HG02852 (cell line): ENCODE measurements at regions not wholly inside any gene's neighbourhood (a gene's known extent, or its start where the extent isn't known, plus 50 kb on each side); places are given as distances from the start of the nearest gene placed in this dataset.
"Not testable (repeated sequence)": the region's sequence is repeated elsewhere in the genome, so short reads cannot be mapped to it uniquely, and the experiment has no call there.

Experiments
- ATAC-seq: cut with Tn5 transposase; IDR thresholded peaks from one replicate; pipeline ENCODE4 v1.9.1; 2021; ENCODE audit warnings: mild to moderate bottlenecking, moderate library complexity; ENCODE audit not compliant: unreplicated experiment

GRCh38 chr4:149983931-149984330 is 94.3 kb upstream of the DCLK2 start:
- no peak for ATAC-seq

DNA sequence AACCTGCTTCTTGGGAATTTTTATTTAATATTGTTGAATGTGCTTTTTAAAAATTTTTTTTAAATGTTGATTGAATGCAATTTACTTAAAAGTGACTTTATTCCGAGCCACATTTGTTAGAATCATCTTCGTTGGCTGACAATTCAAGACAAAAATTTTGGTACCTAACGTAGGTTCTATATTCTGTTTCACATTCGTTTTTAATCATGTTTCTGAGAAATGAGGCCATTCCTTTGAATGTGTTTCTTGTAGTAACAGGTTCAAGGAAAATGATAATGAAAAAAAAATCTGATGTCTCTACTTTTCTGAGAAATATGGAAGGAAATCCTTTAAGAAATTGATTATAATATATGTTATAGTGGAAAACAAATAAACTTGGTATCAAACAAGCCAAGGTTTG is 92.3 kb upstream of the DCLK2 start:
- no peak for ATAC-seq

DNA sequence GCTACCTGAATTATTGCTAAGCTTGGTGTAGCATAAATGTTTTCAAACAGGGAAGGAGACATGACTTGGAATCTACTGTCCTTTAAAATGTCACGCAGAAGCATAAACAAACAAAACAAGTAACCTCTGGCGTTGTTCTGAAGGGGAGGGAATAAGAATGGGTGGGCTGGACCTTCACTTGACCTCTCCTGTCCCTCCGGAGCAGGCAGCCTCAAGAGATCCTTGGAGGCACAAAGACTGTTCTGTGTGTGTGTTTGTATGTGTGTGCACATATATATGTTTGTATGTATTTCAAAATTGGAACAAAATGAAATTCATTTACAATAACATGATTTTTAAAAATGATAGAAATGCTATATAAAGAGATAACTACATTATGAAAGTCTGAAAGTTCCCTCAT is 91.3 kb upstream of the DCLK2 start:
- ATAC-seq: no peak

- ATAC-seq: no peak
Observed at GRCh38 chr4:149987330-149988086, 90.7 kb upstream of the DCLK2 start.

DNA sequence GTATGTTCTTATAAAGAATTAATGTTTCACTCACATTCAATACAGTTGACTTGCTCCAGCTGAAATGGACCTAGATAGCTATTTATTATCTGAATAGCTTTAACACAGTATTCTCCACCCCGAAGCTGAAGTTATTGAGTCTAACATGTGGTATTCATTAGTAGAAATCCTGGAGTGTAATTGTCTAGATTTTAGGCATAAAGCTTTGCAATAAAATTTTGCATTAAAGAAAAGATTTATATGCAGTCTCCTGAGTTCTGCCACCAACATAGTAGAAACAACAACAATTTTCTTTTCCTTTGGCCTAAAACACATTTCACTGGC is 90.2 kb upstream of the DCLK2 start:
- ATAC-seq: no peak

DNA sequence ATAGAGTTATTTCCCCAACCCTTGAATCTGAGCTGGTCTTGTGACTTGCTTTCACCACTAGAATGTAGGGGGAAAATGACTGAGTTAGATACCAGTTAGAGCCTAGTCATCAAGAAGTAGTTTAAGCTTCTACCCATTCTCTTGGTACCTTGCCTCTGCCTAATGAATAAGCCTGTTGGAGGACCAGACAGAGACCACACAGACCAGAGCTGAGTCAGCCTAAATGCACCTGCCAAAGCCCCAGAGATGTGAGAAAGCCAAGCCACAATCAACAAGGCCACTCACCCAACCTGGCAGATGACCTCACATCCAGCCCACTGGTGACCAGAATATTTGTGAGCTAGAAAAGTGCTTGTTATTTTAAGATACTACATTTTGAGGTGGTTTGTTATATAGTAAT is 85.2 kb upstream of the DCLK2 start:
- no peak for ATAC-seq

GRCh38 chr4:149995134-149995756 is 83.0 kb upstream of the DCLK2 start:
- ATAC-seq: no peak

DNA sequence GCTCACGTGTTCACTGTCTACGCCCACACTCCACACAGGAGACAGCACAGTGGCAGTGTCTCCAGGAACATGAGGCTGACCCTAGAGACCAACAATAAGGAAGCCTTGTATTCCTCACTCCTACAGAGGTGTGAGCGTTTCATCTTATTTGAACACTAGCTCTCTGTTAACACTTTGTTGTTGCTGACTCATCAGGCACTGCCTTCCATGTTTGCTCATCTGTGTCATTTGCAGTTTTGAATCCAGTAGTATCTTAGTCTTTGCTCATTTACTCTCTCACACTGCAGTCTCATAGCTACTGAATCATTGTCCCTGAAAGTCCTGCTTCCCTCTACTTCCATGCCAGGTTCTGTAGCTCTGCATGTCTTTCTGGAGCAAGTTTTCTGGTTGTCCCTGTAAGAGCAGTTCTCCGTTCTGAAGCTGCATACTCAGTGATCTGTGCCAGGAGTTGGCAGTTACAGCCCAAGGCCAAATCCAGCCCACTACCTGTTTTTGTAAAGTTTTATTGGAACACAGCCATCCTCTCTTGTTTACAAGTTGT is 80.3 kb upstream of the DCLK2 start:
- ATAC-seq: peak; percentile 80

GRCh38 chr4:149999485-150000074 is 78.7 kb upstream of the DCLK2 start:
- peak; percentile 36 for ATAC-seq

GRCh38 chr4:150001815-150002214 is 76.4 kb upstream of the DCLK2 start:
- no peak for ATAC-seq

DNA sequence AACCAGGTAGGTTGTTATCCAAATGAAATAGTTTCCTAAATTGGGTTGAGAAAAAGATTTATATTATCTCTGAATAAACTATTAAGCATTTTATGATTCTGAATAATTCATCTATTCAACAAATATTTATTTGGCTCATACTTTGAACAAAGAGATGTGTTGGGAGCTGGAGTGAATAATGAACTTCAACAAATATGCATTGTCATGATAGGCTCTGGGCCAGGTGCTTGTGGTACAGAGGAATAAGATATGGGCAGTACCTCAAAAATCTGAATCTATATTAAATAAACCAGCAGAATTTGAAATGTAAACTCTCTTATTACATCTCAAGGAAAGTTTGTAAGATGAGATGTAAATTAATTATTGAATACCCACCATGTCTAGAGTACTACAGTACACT is 75.7 kb upstream of the DCLK2 start:
- ATAC-seq: no peak

GRCh38 chr4:150004481-150004880 is 73.8 kb upstream of the DCLK2 start:
- ATAC-seq: no peak

- no peak for ATAC-seq
Observed at GRCh38 chr4:150005537-150005936, 72.7 kb upstream of the DCLK2 start.

- no peak for ATAC-seq
Observed at GRCh38 chr4:150006197-150006596, 72.0 kb upstream of the DCLK2 start.

DNA sequence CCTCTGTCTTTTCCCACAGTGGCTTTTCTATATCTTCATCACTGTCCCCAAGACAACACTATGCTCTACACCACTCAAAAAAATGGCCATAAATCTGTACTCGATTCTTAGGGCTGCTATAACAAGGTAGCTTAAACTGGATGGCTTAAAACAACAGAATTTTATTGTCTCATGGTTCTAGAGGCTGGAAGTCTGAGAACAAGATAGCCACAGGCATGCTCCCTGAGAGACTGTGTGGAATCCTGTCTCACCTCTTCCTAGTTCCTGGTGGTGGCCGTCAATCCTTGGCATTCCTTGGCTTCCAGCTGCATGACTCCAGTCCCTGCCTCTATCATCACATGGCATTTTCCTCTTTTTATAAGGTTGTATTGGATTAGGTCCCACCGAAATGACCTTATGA is 70.7 kb upstream of the DCLK2 start:
- ATAC-seq: no peak

- ATAC-seq: no peak
Observed at GRCh38 chr4:150008546-150008945, 69.7 kb upstream of the DCLK2 start.

GRCh38 chr4:150009533-150009932 is 68.7 kb upstream of the DCLK2 start:
- no peak for ATAC-seq

GRCh38 chr4:150010525-150011126 is 67.6 kb upstream of the DCLK2 start:
- peak; percentile 72 for ATAC-seq

GRCh38 chr4:150012851-150013360 is 65.3 kb upstream of the DCLK2 start:
- ATAC-seq: no peak

DNA sequence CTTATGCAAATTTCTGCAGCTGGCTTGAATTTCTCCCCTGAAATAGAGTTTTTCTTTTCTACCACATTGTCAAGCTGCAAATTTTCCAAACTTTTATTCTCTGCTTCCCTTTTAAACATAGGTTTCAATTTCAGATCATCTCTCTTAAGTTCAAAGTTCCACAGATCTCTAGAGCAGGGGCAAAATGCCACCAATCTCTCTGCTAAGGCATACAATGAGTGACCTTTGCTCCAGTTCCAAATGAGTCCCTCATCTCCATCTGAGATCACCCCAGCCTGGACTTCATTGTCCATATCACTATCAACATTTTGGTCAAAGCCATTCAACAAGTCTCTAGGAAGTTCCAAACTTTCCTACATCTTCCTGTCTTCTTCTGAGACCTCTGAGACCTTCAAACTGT is 62.3 kb upstream of the DCLK2 start:
- ATAC-seq: not testable (repeated sequence)

- not testable (repeated sequence) for ATAC-seq
Observed at GRCh38 chr4:150016621-150017020, 61.6 kb upstream of the DCLK2 start.

DNA sequence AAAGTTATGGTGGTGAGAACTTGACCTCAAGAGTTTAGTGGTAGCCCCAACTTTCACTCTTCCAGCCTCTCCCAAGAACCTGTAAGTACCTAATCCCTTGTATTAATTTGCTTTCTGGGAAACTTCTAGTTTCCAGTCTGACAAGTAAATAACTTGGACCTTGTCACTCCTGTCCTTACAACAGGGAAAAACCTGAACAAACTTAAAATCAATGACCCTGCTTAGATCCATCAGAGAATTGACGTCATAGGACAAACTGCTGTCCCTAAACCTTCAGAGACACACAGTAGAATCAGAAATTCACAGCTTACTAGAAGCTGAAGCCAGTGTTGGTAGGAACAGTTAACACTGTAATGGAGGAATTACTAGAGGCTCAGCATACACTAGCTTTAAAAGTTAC is 60.0 kb upstream of the DCLK2 start:
- ATAC-seq: no peak
